Endothelial cell of umbilical vein (primary cell): ENCODE measurements at regions not wholly inside any gene's neighbourhood (a gene's known extent, or its start where the extent isn't known, plus 50 kb on each side); places are given as distances from the start of the nearest gene placed in this dataset.

ENCODE experiments used
- BruUV-seq: library from RNA; stranded (reverse); fragments of 400-500 nt; replicated peaks from 2 replicates; lab custom pipeline; 2021; lab: Mats Ljungman, UMichigan
- CTCF ChIA-PET: fragments of 300-600, 350-600 bp; sonication (Branson Sonifier 250); formaldehyde crosslinking; loops from one replicate; lab custom pipeline; 2021; ENCODE audit warnings: antibody characterized with exemption, inconsistent platforms; lab: Charles Lee
- POLR2A ChIA-PET: fragments of 300-600, 350-600 bp; sonication (Branson Sonifier 250); formaldehyde crosslinking; loops from one replicate; lab custom pipeline; 2021; ENCODE audit warnings: antibody characterized with exemption, inconsistent platforms; lab: Charles Lee
- DNase-seq: peaks from one replicate; pipeline ENCODE4 v3.0.0-alpha.2; 2011; ENCODE audit warnings: low read depth, low spot score
- FAIRE-seq: peaks from 2 replicates; lab custom pipeline; 2011; peaks lifted over from hg19 to GRCh38; lab: Jason Lieb, UNC
- H2AFZ ChIP-seq: 2 replicates; pipeline ENCODE4 v1.6.0; 2012; ENCODE audit warnings: low read depth, low read length, control low read depth, inconsistent platforms
- H3K27ac ChIP-seq: 2 replicates; pipeline ENCODE4 v1.5.1; 2011; ENCODE audit warnings: low read depth, mild to moderate bottlenecking, control low read depth, low read length, moderate library complexity; ENCODE audit not compliant: insufficient read depth
- H3K27me3 ChIP-seq, 2 experiments: 2 replicates each; pipeline versions ENCODE4 v1.6.0 to v1.6.1; 2011; ENCODE audit warnings: low read length in 2 of 2, mixed read lengths in 1 of 2; ENCODE audit not compliant: control insufficient read depth in 2 of 2, insufficient read depth in 2 of 2
- H3K36me3 ChIP-seq, 2 experiments: 2 replicates in 1 of 2; 3 replicates in 1 of 2; pipeline ENCODE4 v1.5.1; 2011; ENCODE audit warnings: low read length in 2 of 2, mild to moderate bottlenecking in 1 of 2, moderate library complexity in 1 of 2; ENCODE audit not compliant: control insufficient read depth in 2 of 2, insufficient read depth in 2 of 2; ENCODE audit errors: extremely low read depth in 1 of 2
- H3K4me1 ChIP-seq: 3 replicates; pipeline ENCODE4 v1.5.1; 2011; ENCODE audit warnings: mild to moderate bottlenecking, low read length; ENCODE audit not compliant: control insufficient read depth, insufficient read depth; ENCODE audit errors: extremely low read depth
- H3K4me2 ChIP-seq: 2 replicates; pipeline ENCODE4 v1.6.1; 2011; ENCODE audit warnings: low read length, control low read depth, mixed read lengths; ENCODE audit not compliant: insufficient read depth
- H3K4me3 ChIP-seq, 3 experiments: fragments of 200-600 bp in 1 of 3; sonication (generic), shearing (Covaris generic) in 1 of 3; replicated peaks in 1 of 3; 2 replicates each; pipeline ENCODE4 v1.5.1; 2011 to 2016; ENCODE audit warnings: control low read depth in 3 of 3, low read length in 3 of 3, mild to moderate bottlenecking in 2 of 3, inconsistent platforms in 1 of 3, low read depth in 1 of 3, moderate library complexity in 1 of 3; ENCODE audit not compliant: insufficient read depth in 1 of 3
- H3K79me2 ChIP-seq: 2 replicates; pipeline ENCODE4 v1.6.0; 2012; ENCODE audit warnings: low read length, inconsistent platforms; ENCODE audit not compliant: control insufficient read depth, insufficient read depth
- H3K9ac ChIP-seq: replicated peaks from 2 replicates; pipeline ENCODE3; 2011; ENCODE audit warnings: low read length, control low read depth; ENCODE audit not compliant: insufficient read depth; ENCODE audit errors: extremely low read depth
- H3K9me1 ChIP-seq: replicated peaks from 3 replicates; pipeline ENCODE4 v1.6.0; 2011; ENCODE audit warnings: mild to moderate bottlenecking, low read length; ENCODE audit not compliant: control insufficient read depth, insufficient read depth; ENCODE audit errors: extremely low read depth
- H3K9me3 ChIP-seq: replicated peaks from 2 replicates; pipeline ENCODE4 v1.5.1; 2012; ENCODE audit warnings: low read length, inconsistent platforms; ENCODE audit not compliant: control insufficient read depth, insufficient read depth
- H4K20me1 ChIP-seq: replicated peaks from 2 replicates; pipeline ENCODE3; 2011; ENCODE audit warnings: mild to moderate bottlenecking, low read length; ENCODE audit not compliant: control insufficient read depth, insufficient read depth; ENCODE audit errors: extremely low read depth
- FOS ChIP-seq: IDR thresholded peaks from 2 replicates; pipeline ENCODE4 v1.6.1; 2011; ENCODE audit warnings: mild to moderate bottlenecking, low read length, moderate library complexity, borderline replicate concordance; ENCODE audit not compliant: insufficient read depth
- GATA2 ChIP-seq: IDR thresholded peaks from 2 replicates; pipeline ENCODE4 v1.7.0; 2011; ENCODE audit warnings: low read depth, mild to moderate bottlenecking, moderate library complexity, mixed read lengths, low read length; ENCODE audit not compliant: insufficient read length, insufficient read depth
- JUN ChIP-seq: IDR thresholded peaks from 2 replicates; pipeline ENCODE4 v1.6.1; 2011; ENCODE audit warnings: borderline replicate concordance, low read depth; ENCODE audit not compliant: insufficient read length, insufficient read depth
- MAX ChIP-seq: IDR thresholded peaks from 2 replicates; pipeline ENCODE4 v1.6.1; 2011; ENCODE audit not compliant: insufficient read depth, insufficient read length
- MYC ChIP-seq: IDR thresholded peaks from one replicate; pipeline ENCODE4 v1.6.1; 2011; ENCODE audit warnings: mild to moderate bottlenecking, low read depth, low read length
- POLR2A ChIP-seq: IDR thresholded peaks from 2 replicates; pipeline ENCODE4 v1.6.1; 2012; ENCODE audit warnings: low read depth, mild to moderate bottlenecking, control low read depth, low read length
- POLR2AphosphoS5 ChIP-seq: IDR thresholded peaks from 2 replicates; pipeline ENCODE4 v1.6.1; 2012; ENCODE audit warnings: low read depth, mild to moderate bottlenecking, control low read depth, low read length, moderate library complexity; ENCODE audit not compliant: insufficient read depth
- dilution Hi-C: fragments of 300-500 bp; cut with MboI; formaldehyde crosslinking; loops from one replicate; pipeline ENCODE4 v1.15.0; 2019; ENCODE audit warnings: low sequenced_read_pairs; ENCODE audit not compliant: extremely low pct_ligation_motif_present
- intact Hi-C: fragments of 100-400 bp; cut with micrococcal nuclease; formaldehyde crosslinking; loops from one replicate; pipeline ENCODE4 v1.10.0; 2022

- H2AFZ ChIP-seq, result no peak overlapping the region
- H3K9me1 ChIP-seq, result no peaks in the 10 kb centered on the region
- no peaks in the 10 kb centered on the region for H3K27me3 ChIP-seq
- no peaks in the 10 kb centered on the region for H3K4me1 ChIP-seq
- dilution Hi-C loops, result no loop called here
- DNase-seq (no peak), FAIRE-seq (no peak)
- no peaks in the 10 kb centered on the region for H3K79me2 ChIP-seq
- CTCF ChIA-PET, result no interaction called here
- H3K9me3 ChIP-seq, result no peaks in the 10 kb centered on the region
- no peaks in the 10 kb centered on the region for H4K20me1 ChIP-seq
- H3K4me3 ChIP-seq, result no peak overlapping the region
- H3K4me2 ChIP-seq, result no peak overlapping the region
- no peak overlapping the region for H3K9ac ChIP-seq
- POLR2A ChIA-PET, result no interaction called here
- no peak for TF ChIP-seq MAX
- TF ChIP-seq MYC, result no peak
- no peak for TF ChIP-seq JUN
- no peak for TF ChIP-seq GATA2
- TF ChIP-seq FOS, result no peak
- no peak for TF ChIP-seq POLR2AphosphoS5
- no peak for TF ChIP-seq POLR2A
- H3K36me3 ChIP-seq, result no peaks in the 10 kb centered on the region
- intact Hi-C loops, result no loop called here
- no peak overlapping the region for H3K27ac ChIP-seq
- no TSS peak for BruUV-seq
Measured at GRCh38 chr2:88247531-88247930, 77.4 kb downstream of the THNSL2 start.

- Histone ChIP-seq H3K9ac (no peak overlapping the region), H3K4me1 (no peaks in the 10 kb centered on the region), H3K9me1 (no peaks in the 10 kb centered on the region), H3K4me3 (no peak overlapping the region), H3K27me3 (no peaks in the 10 kb centered on the region), H4K20me1 (no peaks in the 10 kb centered on the region), H2AFZ (no peak overlapping the region), H3K36me3 (no peaks in the 10 kb centered on the region), H3K4me2 (no peak overlapping the region), H3K27ac (no peak overlapping the region), H3K9me3 (no peaks in the 10 kb centered on the region), H3K79me2 (no peaks in the 10 kb centered on the region)
- FAIRE-seq (no peak), DNase-seq (no peak)
- CTCF ChIA-PET, result no interaction called here
- no TSS peak for BruUV-seq
- intact Hi-C loops, result no loop called here
- POLR2A ChIA-PET, result no interaction called here
- dilution Hi-C loops, result no loop called here
- no peak for TF ChIP-seq FOS
- no peak for TF ChIP-seq GATA2
- no peak for TF ChIP-seq MAX
- TF ChIP-seq JUN, result no peak
Measured at GRCh38 chr2:88245109-88245508, 75.0 kb downstream of the THNSL2 start.
